ENCODE measurements at regions not wholly inside any gene's neighbourhood (a gene's known extent, or its start where the extent isn't known, plus 50 kb on each side); places are given as distances from the start of the nearest gene placed in this dataset.

- Histone ChIP-seq H3K79me2 (ENCODE audit: insufficient read depth, low read length) (no peaks in the 10 kb centered on the region), H3K4me1 (ENCODE audit: insufficient read depth, low read length, poor library complexity, severe bottlenecking) (no peaks in the 10 kb centered on the region), H2AFZ (ENCODE audit: low read length) (no peak overlapping the region), H3K4me2 (ENCODE audit: low read depth, low read length, poor library complexity, severe bottlenecking) (no peak overlapping the region), H3K9me2 (replicated peaks; ENCODE audit: low read depth, low read length) (no peaks in the 10 kb centered on the region), H3K9me3 (ENCODE audit: insufficient read depth, low read depth, low read length) (no peaks in the 10 kb centered on the region), H3K9ac (ENCODE audit: low read depth, low read length, poor library complexity, severe bottlenecking) (no peak overlapping the region), H3F3A (ENCODE audit: low read depth) (no peaks in the 10 kb centered on the region), H3K36me3 (ENCODE audit: insufficient read depth, low read length) (no peaks in the 10 kb centered on the region), H4K20me1 (ENCODE audit: insufficient read depth, low read length, poor library complexity, severe bottlenecking) (no peaks in the 10 kb centered on the region), H3K4me3 (ENCODE audit: low read length, poor library complexity, severe bottlenecking) (no peak overlapping the region), H3K27me3 (ENCODE audit: insufficient read depth, low read length, poor library complexity, severe bottlenecking) (no peaks in the 10 kb centered on the region)
- TF ChIP-seq CTCF (conservative IDR thresholded peaks at IDR 0.05; ENCODE audit: low read length) (no peak), EZH2phosphoT487 (IDR thresholded peaks at IDR 0.05; ENCODE audit: borderline replicate concordance) (no peak)
Observed at GRCh38 chr1:222284466-222284865, 263.4 kb downstream of the HHIPL2 start.

DNA sequence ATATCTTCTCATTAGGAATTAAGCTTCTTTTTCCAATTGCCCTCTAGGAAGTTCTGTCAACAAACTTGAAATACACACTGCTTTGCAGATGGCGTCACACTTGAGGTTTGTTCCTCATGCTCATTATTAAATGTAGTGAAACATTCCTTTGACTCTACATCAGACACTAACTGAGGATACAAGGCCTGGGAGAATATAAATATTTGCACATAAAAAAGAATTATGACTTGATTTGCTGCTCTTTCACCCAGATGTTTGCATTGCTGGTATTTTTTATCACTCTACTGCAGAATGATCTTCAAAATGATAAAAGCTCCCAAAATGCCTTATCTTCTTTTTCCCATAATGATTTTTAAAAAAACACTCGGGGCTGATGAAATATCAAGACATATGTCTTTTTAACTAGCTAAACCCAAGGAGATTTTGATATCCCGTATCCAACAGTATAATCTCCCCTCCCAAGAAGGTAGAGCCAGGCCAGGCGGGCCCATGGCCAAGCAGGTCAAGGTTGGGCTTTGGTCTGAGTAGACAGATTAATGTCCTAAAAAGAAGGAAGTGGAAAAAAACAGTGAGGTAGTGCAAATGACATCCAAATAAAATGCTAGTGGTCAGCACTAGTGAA lies 264.6 kb downstream of the HHIPL2 start:
- no peak overlapping the region for H3K9ac ChIP-seq (ENCODE audit: low read depth, low read length, poor library complexity, severe bottlenecking)
- H3K27me3 ChIP-seq (ENCODE audit: insufficient read depth, low read length, poor library complexity, severe bottlenecking): no peaks in the 10 kb centered on the region
- no peaks in the 10 kb centered on the region for H3K9me2 ChIP-seq (replicated peaks; ENCODE audit: low read depth, low read length)
- no peak for TF ChIP-seq CTCF (conservative IDR thresholded peaks at IDR 0.05; ENCODE audit: low read length)
- no peak for TF ChIP-seq EZH2phosphoT487 (IDR thresholded peaks at IDR 0.05; ENCODE audit: borderline replicate concordance)
- no peak overlapping the region for H3K4me3 ChIP-seq (ENCODE audit: low read length, poor library complexity, severe bottlenecking)
- H3K79me2 ChIP-seq (ENCODE audit: insufficient read depth, low read length): no peaks in the 10 kb centered on the region
- no peaks in the 10 kb centered on the region for H3F3A ChIP-seq (ENCODE audit: low read depth)
- H3K4me1 ChIP-seq (ENCODE audit: insufficient read depth, low read length, poor library complexity, severe bottlenecking): no peaks in the 10 kb centered on the region
- H4K20me1 ChIP-seq (ENCODE audit: insufficient read depth, low read length, poor library complexity, severe bottlenecking): no peaks in the 10 kb centered on the region
- H3K9me3 ChIP-seq (ENCODE audit: insufficient read depth, low read depth, low read length): no peaks in the 10 kb centered on the region
- no peaks in the 10 kb centered on the region for H3K36me3 ChIP-seq (ENCODE audit: insufficient read depth, low read length)
- no peak overlapping the region for H3K4me2 ChIP-seq (ENCODE audit: low read depth, low read length, poor library complexity, severe bottlenecking)
- no peak overlapping the region for H2AFZ ChIP-seq (ENCODE audit: low read length)

DNA sequence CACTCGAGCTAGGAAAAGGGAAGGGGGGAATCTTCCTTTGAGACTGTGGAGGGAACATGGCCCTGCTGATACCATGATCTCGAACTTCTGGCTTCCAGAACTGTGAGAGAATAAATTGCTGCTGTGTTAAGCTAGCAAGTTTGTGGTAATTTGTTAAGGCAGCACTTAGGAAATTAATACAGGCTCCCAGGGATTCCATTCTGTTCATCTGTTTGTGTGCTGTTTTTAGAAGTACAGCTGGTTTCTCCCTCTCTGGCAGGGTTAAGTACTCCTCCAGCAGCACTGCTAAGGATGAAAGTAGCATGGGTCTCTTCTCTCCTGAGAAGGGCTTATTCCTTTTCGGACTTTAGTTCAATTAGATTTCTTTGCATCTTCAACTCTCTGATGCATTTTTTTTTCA lies 268.3 kb downstream of the HHIPL2 start:
- no peaks in the 10 kb centered on the region for H3K27me3 ChIP-seq (ENCODE audit: insufficient read depth, low read length, poor library complexity, severe bottlenecking)
- no peaks in the 10 kb centered on the region for H3K36me3 ChIP-seq (ENCODE audit: insufficient read depth, low read length)
- TF ChIP-seq CTCF (conservative IDR thresholded peaks at IDR 0.05; ENCODE audit: low read length) (no peak), EZH2phosphoT487 (IDR thresholded peaks at IDR 0.05; ENCODE audit: borderline replicate concordance) (no peak)
- no peaks in the 10 kb centered on the region for H3F3A ChIP-seq (ENCODE audit: low read depth)
- H3K9me3 ChIP-seq (ENCODE audit: insufficient read depth, low read depth, low read length): no peaks in the 10 kb centered on the region
- H3K9ac ChIP-seq (ENCODE audit: low read depth, low read length, poor library complexity, severe bottlenecking): no peak overlapping the region
- no peak overlapping the region for H2AFZ ChIP-seq (ENCODE audit: low read length)
- no peaks in the 10 kb centered on the region for H3K4me1 ChIP-seq (ENCODE audit: insufficient read depth, low read length, poor library complexity, severe bottlenecking)
- H3K4me2 ChIP-seq (ENCODE audit: low read depth, low read length, poor library complexity, severe bottlenecking): no peak overlapping the region
- no peaks in the 10 kb centered on the region for H3K79me2 ChIP-seq (ENCODE audit: insufficient read depth, low read length)
- no peaks in the 10 kb centered on the region for H4K20me1 ChIP-seq (ENCODE audit: insufficient read depth, low read length, poor library complexity, severe bottlenecking)
- no peaks in the 10 kb centered on the region for H3K9me2 ChIP-seq (replicated peaks; ENCODE audit: low read depth, low read length)
- H3K4me3 ChIP-seq (ENCODE audit: low read length, poor library complexity, severe bottlenecking): no peak overlapping the region
